Gastrocnemius medialis (tissue), 4 donors: ENCODE measurements at regions not wholly inside any gene's neighbourhood (a gene's known extent, or its start where the extent isn't known, plus 50 kb on each side); places are given as distances from the start of the nearest gene placed in this dataset.

Source experiments
- CTCF ChIP-seq, 5 experiments: fragments of 450-650 bp in 3 of 5; fragments of 200-600 bp in 2 of 5; sonication (generic) in 2 of 5; IDR thresholded peaks in 4 of 5; conservative IDR thresholded peaks in 1 of 5; 1 replicate in 4 of 5; 2 replicates in 1 of 5; pipeline ENCODE4 v1.5.1; 2016 to 2019; ENCODE audit warnings: antibody characterized with exemption in 5 of 5, mild to moderate bottlenecking in 3 of 5, moderate library complexity in 3 of 5
- POLR2A ChIP-seq, 2 donors: fragments of 450-650 bp; IDR thresholded peaks; one replicate each; pipeline ENCODE4 v1.6.1; 2017; ENCODE audit warnings: antibody characterized with exemption in 2 of 2, mild to moderate bottlenecking in 2 of 2, moderate library complexity in 2 of 2

DNA sequence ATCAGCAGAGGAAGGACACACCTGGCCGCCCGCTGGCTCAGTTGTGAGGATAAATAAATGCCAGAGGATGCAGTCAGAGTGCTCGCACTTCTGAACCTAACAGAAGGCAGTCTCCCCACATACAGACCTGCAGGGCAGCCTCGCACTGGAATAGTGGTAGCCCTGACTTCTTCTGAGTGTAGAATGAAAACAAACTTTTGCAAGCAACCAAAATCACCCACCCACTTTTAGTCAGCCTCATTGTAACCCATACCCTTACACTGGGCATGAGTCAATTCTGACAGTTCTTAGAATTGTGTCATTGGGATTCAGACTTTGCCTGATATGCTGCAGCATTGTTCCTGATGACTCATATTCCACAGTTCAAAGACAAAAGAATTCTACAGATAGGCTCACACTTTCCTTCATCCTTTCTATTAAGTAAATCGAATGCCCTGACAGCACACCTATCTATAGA lies 167.0 kb upstream of the CDK1 start:
- TF ChIP-seq CTCF (IDR thresholded peaks at IDR 0.05 in 4 of 5, conservative IDR thresholded peaks at IDR 0.05 in 1 of 5) (no peak), POLR2A (IDR thresholded peaks at IDR 0.05) (no peak)
